ENCODE measurements at regions not wholly inside any gene's neighbourhood (a gene's known extent, or its start where the extent isn't known, plus 50 kb on each side); places are given as distances from the start of the nearest gene placed in this dataset.

DNA sequence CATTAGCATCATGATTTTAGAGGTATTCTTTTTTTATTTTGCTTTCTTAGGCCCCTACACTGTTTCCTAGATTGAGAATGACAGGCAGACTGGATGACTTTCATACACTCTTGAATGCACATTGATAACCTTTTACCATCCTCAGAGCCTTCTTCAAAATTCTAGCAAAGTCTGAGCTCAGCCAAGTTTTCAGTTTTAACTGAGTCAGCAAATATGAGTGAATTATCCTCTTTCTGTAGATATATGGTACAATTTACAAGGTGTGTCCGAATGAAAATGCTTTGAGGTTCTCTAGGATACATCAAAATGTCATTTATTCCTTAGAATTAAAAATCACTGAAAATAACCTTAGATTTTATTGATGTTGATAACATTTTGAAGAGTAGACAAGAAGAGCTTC lies 1038.2 kb upstream of the POU3F3 start:
- no peak overlapping the region for H3K4me3 ChIP-seq
- DNase-seq (ENCODE audit: low read depth, low spot score) = no peak
- no peaks in the 10 kb centered on the region for H3K9me3 ChIP-seq (ENCODE audit: low read depth, low read length)
- no peak overlapping the region for H3K9ac ChIP-seq (ENCODE audit: insufficient read length)
- no peak overlapping the region for H3K27ac ChIP-seq
- no peaks in the 10 kb centered on the region for H3K36me3 ChIP-seq (ENCODE audit: insufficient read depth, low read length)
- TF ChIP-seq EZH2 (IDR thresholded peaks at IDR 0.05) (no peak), FOXP2 (optimal IDR thresholded peaks at IDR 0.05; ENCODE audit: control extremely low read depth, extremely low read length, insufficient read depth) (no peak), POLR2AphosphoS5 (IDR thresholded peaks at IDR 0.05; ENCODE audit: borderline replicate concordance, low read depth, low read length) (no peak)

DNA sequence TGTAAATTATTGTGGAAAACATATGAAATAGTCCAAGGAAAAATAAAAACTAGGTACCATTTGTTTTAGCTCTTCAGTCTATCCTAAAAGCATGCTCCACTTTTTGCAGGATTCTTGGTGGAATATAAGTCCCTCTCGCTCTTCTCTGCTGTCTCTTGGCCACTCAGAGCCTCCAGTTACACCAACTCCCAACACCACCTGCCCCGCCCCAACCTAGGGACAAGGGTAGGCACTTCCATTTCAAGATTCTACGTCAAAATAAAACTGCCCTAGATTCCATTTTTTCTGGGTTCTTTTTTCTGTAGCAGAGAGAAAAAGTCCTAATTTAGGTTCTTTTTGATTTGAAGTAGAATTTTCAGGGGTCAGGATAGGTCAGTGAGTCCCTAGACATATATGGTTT lies 1036.2 kb upstream of the POU3F3 start:
- no peak overlapping the region for H3K27ac ChIP-seq
- H3K4me3 ChIP-seq = no peak overlapping the region

DNA sequence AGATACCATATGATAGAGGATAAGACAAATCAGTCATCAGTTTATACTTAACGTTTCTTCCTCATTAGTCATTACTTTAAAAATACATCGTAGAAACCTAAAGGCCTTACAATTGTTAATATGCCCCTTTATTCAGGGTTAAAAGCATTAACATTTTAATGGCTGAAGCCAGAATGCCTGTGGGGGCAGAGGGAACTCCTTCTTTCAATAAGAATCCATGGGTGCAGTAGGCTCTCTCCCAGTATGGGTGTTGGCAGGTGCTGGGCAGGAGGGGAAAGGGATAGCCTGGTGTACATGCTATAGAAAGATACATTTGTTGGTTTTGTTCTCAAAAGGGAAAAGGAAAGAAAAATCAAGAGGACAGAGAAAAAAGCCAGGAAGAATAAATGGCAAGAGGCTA lies 1035.7 kb upstream of the POU3F3 start:
- Histone ChIP-seq H3K4me3 (no peak overlapping the region), H3K9me3 (ENCODE audit: low read depth, low read length) (no peaks in the 10 kb centered on the region), H3K27ac (no peak overlapping the region), H3K36me3 (ENCODE audit: insufficient read depth, low read length) (no peaks in the 10 kb centered on the region), H3K9ac (ENCODE audit: insufficient read length) (no peak overlapping the region)
- DNase-seq (ENCODE audit: low read depth, low spot score) = no peak
- TF ChIP-seq POLR2AphosphoS5 (IDR thresholded peaks at IDR 0.05; ENCODE audit: borderline replicate concordance, low read depth, low read length) = no peak
- TF ChIP-seq EZH2 (IDR thresholded peaks at IDR 0.05) = no peak
- TF ChIP-seq FOXP2 (optimal IDR thresholded peaks at IDR 0.05; ENCODE audit: control extremely low read depth, extremely low read length, insufficient read depth) = no peak

More for the DNA sequence above, 1036.2 kb upstream of the POU3F3 start:
- DNase-seq (ENCODE audit: low read depth, low spot score) = no peak
- Histone ChIP-seq H3K9me3 (ENCODE audit: low read depth, low read length) (no peaks in the 10 kb centered on the region), H3K9ac (ENCODE audit: insufficient read length) (no peak overlapping the region), H3K36me3 (ENCODE audit: insufficient read depth, low read length) (no peaks in the 10 kb centered on the region)
- TF ChIP-seq FOXP2 (optimal IDR thresholded peaks at IDR 0.05; ENCODE audit: control extremely low read depth, extremely low read length, insufficient read depth) (no peak), EZH2 (IDR thresholded peaks at IDR 0.05) (no peak)

DNA sequence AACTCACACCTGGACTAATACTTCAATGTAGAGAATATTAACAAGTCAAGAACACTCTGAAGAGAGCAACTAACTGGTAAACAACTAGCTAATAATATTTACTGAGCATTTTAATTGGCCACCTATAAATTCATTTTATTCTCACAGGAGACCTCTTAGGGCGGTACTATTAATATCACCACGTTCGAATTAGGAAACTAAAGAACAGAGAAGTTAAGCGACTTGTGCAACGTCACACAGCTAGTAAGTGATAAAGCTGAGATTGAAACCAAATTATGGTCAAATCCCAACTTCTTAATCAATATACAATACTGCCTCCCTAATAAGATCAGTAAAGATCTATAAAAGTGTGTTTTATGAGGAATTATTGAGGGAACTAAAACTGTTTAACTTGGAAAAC lies 1034.3 kb upstream of the POU3F3 start:
- TF ChIP-seq EZH2 (IDR thresholded peaks at IDR 0.05) (no peak), FOXP2 (optimal IDR thresholded peaks at IDR 0.05; ENCODE audit: control extremely low read depth, extremely low read length, insufficient read depth) (no peak), POLR2AphosphoS5 (IDR thresholded peaks at IDR 0.05; ENCODE audit: borderline replicate concordance, low read depth, low read length) (no peak)
- H3K9ac ChIP-seq (ENCODE audit: insufficient read length) = no peak overlapping the region
- no peaks in the 10 kb centered on the region for H3K9me3 ChIP-seq (ENCODE audit: low read depth, low read length)

DNA sequence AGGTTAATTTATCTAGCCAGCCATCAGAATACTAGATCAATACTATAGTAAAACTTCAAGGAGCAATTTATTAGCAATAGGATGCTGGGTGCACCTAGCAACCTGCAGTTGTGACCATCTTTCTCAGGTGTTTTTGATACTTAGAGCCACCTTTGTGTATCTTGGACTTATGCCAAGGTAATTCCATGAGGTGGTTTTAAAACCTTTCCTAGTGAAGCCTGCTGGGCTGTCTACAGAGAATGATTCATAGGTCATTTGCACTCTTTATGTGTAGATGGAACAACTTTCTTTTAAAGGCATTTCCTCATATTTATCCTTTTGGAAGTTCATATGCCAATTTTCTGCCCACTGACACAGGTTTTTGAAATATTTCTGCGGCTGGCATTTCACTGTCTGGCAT lies 1030.1 kb upstream of the POU3F3 start:
- H3K9me3 ChIP-seq (ENCODE audit: low read depth, low read length) = no peaks in the 10 kb centered on the region

More for the DNA sequence above, 1034.3 kb upstream of the POU3F3 start:
- no peaks in the 10 kb centered on the region for H3K36me3 ChIP-seq (ENCODE audit: insufficient read depth, low read length)
- DNase-seq (ENCODE audit: low read depth, low spot score) = no peak
- no peak overlapping the region for H3K4me3 ChIP-seq
- H3K27ac ChIP-seq = no peak overlapping the region

DNA sequence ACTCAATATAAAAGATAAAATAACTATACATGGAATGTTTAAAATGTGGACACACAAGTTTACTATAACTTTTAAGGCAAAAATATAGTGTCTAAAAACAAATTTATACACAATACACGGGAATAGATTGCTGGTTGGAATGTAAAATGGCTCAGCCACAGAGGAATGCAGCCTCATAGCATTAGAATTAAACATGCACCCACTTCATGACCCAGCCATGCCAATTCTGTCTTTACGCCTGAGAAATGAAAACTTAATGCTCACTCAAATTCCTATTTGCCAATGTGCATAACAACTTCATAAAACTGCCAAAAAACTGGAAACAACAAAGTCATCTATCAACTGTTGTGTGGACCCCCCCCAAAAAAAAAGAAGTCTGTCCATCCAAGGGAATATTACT lies 1006.6 kb upstream of the POU3F3 start:
- H3K36me3 ChIP-seq (ENCODE audit: insufficient read depth, low read length) = no peaks in the 10 kb centered on the region
- no peak overlapping the region for H3K9ac ChIP-seq (ENCODE audit: insufficient read length)
- no peak for TF ChIP-seq FOXP2 (optimal IDR thresholded peaks at IDR 0.05; ENCODE audit: control extremely low read depth, extremely low read length, insufficient read depth)
- no peak for TF ChIP-seq EZH2 (IDR thresholded peaks at IDR 0.05)
- H3K9me3 ChIP-seq (ENCODE audit: low read depth, low read length) = no peaks in the 10 kb centered on the region
- no peak overlapping the region for H3K27ac ChIP-seq
- no peak overlapping the region for H3K4me3 ChIP-seq
- no peak for DNase-seq (ENCODE audit: low read depth, low spot score)

More for the DNA sequence above, 1030.1 kb upstream of the POU3F3 start:
- Histone ChIP-seq H3K9ac (ENCODE audit: insufficient read length) (no peak overlapping the region), H3K4me3 (no peak overlapping the region), H3K27ac (no peak overlapping the region), H3K36me3 (ENCODE audit: insufficient read depth, low read length) (no peaks in the 10 kb centered on the region)
- no peak for TF ChIP-seq POLR2AphosphoS5 (IDR thresholded peaks at IDR 0.05; ENCODE audit: borderline replicate concordance, low read depth, low read length)
- TF ChIP-seq EZH2 (IDR thresholded peaks at IDR 0.05) = no peak
- TF ChIP-seq FOXP2 (optimal IDR thresholded peaks at IDR 0.05; ENCODE audit: control extremely low read depth, extremely low read length, insufficient read depth) = no peak
- no peak for DNase-seq (ENCODE audit: low read depth, low spot score)

DNA sequence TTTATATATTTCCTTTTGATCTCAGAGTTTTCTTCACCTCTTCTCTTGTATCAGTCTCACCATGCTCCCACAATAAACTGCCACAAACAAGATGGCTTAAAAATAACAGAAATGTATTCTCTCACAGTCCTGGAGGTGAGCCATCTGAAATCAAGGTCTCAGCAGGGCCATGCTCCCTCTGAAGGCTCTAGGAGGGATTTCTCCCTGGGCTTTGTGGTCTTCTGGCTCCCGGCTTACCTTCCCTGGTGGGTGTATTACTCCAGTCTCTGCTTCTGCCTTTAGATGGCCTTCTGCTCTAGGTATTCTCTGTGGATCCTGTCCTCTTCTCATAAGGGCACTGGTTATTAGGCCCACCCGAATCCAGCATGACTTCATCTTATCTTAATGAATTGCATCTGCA lies 994.7 kb upstream of the POU3F3 start:
- Histone ChIP-seq H3K36me3 (ENCODE audit: insufficient read depth, low read length) (no peaks in the 10 kb centered on the region), H3K9ac (ENCODE audit: insufficient read length) (no peak overlapping the region), H3K4me3 (no peak overlapping the region), H3K9me3 (ENCODE audit: low read depth, low read length) (no peaks in the 10 kb centered on the region), H3K27ac (no peak overlapping the region)
- DNase-seq (ENCODE audit: low read depth, low spot score) = no peak
- TF ChIP-seq FOXP2 (optimal IDR thresholded peaks at IDR 0.05; ENCODE audit: control extremely low read depth, extremely low read length, insufficient read depth) (no peak), EZH2 (IDR thresholded peaks at IDR 0.05) (no peak), POLR2AphosphoS5 (IDR thresholded peaks at IDR 0.05; ENCODE audit: borderline replicate concordance, low read depth, low read length) (no peak)

DNA sequence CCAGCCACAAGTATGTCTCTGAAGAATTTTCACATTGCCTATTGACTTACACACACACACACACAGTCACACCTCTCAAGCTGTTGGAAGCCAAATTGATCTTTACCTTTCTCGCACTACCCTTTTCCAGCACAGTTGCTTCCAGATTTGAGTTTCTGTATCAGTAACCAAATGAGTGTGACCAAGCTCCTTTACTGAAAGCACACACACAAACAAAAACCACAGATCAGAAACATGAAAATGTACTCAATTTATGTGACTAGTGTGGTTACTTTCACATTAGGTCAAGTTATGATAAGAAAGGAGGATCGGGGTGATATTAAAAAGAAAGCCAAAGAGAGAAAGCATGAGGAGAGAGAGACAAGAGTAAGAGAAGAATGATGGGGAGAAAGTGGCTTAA lies 993.9 kb upstream of the POU3F3 start:
- H3K9me3 ChIP-seq (ENCODE audit: low read depth, low read length) = no peaks in the 10 kb centered on the region
- no peak for DNase-seq (ENCODE audit: low read depth, low spot score)
- H3K4me3 ChIP-seq = no peak overlapping the region

DNA sequence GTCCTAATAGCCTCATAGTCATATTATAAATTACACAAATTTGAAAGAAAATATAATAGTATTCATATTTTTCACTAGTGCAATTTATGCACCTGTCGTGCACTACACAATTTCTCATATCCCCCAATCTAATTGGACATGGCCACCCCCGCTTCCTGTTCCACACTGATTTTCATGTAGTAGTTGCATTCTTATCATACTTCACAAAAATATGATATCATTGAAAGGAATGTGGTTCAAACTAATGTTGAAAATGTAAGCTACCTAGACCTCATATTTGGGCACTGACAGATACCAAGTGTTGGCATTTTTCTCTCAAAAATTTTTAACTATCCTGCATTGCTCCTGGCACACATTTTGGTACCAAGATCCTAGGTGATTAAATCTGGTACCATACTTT lies 985.5 kb upstream of the POU3F3 start:
- Histone ChIP-seq H3K4me3 (no peak overlapping the region), H3K9ac (ENCODE audit: insufficient read length) (no peak overlapping the region), H3K27ac (no peak overlapping the region), H3K36me3 (ENCODE audit: insufficient read depth, low read length) (no peaks in the 10 kb centered on the region), H3K9me3 (ENCODE audit: low read depth, low read length) (no peaks in the 10 kb centered on the region)
- TF ChIP-seq POLR2AphosphoS5 (IDR thresholded peaks at IDR 0.05; ENCODE audit: borderline replicate concordance, low read depth, low read length) (no peak), FOXP2 (optimal IDR thresholded peaks at IDR 0.05; ENCODE audit: control extremely low read depth, extremely low read length, insufficient read depth) (no peak), EZH2 (IDR thresholded peaks at IDR 0.05) (no peak)
- no peak for DNase-seq (ENCODE audit: low read depth, low spot score)

More for the DNA sequence above, 993.9 kb upstream of the POU3F3 start:
- no peaks in the 10 kb centered on the region for H3K36me3 ChIP-seq (ENCODE audit: insufficient read depth, low read length)
- H3K9ac ChIP-seq (ENCODE audit: insufficient read length) = no peak overlapping the region
- no peak overlapping the region for H3K27ac ChIP-seq
- TF ChIP-seq EZH2 (IDR thresholded peaks at IDR 0.05) = no peak
- no peak for TF ChIP-seq FOXP2 (optimal IDR thresholded peaks at IDR 0.05; ENCODE audit: control extremely low read depth, extremely low read length, insufficient read depth)
- TF ChIP-seq POLR2AphosphoS5 (IDR thresholded peaks at IDR 0.05; ENCODE audit: borderline replicate concordance, low read depth, low read length) = no peak

Measured in SK-N-MC (cell line).